ENCODE measurements at regions not wholly inside any gene's neighbourhood (a gene's known extent, or its start where the extent isn't known, plus 50 kb on each side); places are given as distances from the start of the nearest gene placed in this dataset.

DNA sequence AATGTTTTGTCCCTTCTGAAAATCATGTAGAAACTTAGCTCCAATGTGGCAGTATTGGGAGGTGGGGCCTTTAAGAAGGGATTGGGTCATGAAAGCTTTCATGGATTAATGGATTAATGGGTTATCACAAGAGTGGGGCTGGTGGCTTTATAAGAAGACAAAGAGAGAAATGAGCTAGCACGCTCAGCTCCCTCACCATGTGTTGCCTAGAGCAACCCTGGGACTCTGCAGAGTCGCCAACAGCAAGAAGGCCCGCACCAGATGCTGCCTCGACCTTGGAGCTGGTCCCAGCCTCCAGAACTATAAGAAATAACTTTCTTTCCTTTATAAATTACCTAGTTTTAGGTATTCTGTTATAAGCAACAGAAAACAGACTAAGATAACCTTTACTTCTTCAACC, 74.9 kb upstream of the HECW1 start:
- TF ChIP-seq, protein P1, sequence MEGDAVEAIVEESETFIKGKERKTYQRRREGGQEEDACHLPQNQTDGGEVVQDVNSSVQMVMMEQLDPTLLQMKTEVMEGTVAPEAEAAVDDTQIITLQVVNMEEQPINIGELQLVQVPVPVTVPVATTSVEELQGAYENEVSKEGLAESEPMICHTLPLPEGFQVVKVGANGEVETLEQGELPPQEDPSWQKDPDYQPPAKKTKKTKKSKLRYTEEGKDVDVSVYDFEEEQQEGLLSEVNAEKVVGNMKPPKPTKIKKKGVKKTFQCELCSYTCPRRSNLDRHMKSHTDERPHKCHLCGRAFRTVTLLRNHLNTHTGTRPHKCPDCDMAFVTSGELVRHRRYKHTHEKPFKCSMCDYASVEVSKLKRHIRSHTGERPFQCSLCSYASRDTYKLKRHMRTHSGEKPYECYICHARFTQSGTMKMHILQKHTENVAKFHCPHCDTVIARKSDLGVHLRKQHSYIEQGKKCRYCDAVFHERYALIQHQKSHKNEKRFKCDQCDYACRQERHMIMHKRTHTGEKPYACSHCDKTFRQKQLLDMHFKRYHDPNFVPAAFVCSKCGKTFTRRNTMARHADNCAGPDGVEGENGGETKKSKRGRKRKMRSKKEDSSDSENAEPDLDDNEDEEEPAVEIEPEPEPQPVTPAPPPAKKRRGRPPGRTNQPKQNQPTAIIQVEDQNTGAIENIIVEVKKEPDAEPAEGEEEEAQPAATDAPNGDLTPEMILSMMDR (IDR thresholded peaks at IDR 0.05; ENCODE audit: control extremely low read depth in 1 of 3, insufficient read depth in 1 of 3, low read depth in 1 of 3, low read length in 3 of 3), result no peak
- TF ChIP-seq EZH2 (IDR thresholded peaks at IDR 0.05; ENCODE audit: low read depth, low read length, severe bottlenecking), result no peak
- TF ChIP-seq KDM5A (IDR thresholded peaks at IDR 0.05; ENCODE audit: low read length), result no peak
- TF ChIP-seq SIN3A (conservative IDR thresholded peaks at IDR 0.05 in 1 of 2, IDR thresholded peaks at IDR 0.05 in 1 of 2; ENCODE audit: low read depth in 1 of 2, low read length in 2 of 2), result no peak
- TF ChIP-seq GTF2F1 (IDR thresholded peaks at IDR 0.05; ENCODE audit: borderline replicate concordance, low read depth, low read length), result no peak
- TF ChIP-seq YY1 (IDR thresholded peaks at IDR 0.05; ENCODE audit: low read depth, low read length), result no peak
- no peak for TF ChIP-seq POLR2A (IDR thresholded peaks at IDR 0.05; ENCODE audit: control extremely low read depth in 1 of 2, low read depth in 2 of 2, low read length in 2 of 2)
- TF ChIP-seq, protein P2, sequence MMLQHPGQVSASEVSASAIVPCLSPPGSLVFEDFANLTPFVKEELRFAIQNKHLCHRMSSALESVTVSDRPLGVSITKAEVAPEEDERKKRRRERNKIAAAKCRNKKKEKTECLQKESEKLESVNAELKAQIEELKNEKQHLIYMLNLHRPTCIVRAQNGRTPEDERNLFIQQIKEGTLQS (IDR thresholded peaks at IDR 0.05; ENCODE audit: insufficient read depth, low read depth, low read length), result no peak
- no peak for TF ChIP-seq POLR2AphosphoS5 (IDR thresholded peaks at IDR 0.05; ENCODE audit: low read depth, low read length)

All from H1 (cell line).